ENCODE measurements at regions not wholly inside any gene's neighbourhood (a gene's known extent, or its start where the extent isn't known, plus 50 kb on each side); places are given as distances from the start of the nearest gene placed in this dataset.
A peak's percentile ranks its signal among the peaks of the same experiment; 100 is the strongest.

GRCh38 chr2:12097859-12098258, 351.4 kb downstream of the LPIN1 start:
- no peak overlapping the region for H3K27ac ChIP-seq
- no peaks in the 10 kb centered on the region for H3K9me3 ChIP-seq
- DNase-seq: no peak
- no peaks in the 10 kb centered on the region for H3K4me1 ChIP-seq
- H3K36me3 ChIP-seq: no peaks in the 10 kb centered on the region
- no peak for TF ChIP-seq CTCF (IDR thresholded peaks at IDR 0.05)
- no peak for TF ChIP-seq POLR2A (IDR thresholded peaks at IDR 0.05)
- no peaks in the 10 kb centered on the region for H3K27me3 ChIP-seq
- H3K4me3 ChIP-seq: no peak overlapping the region

- Histone ChIP-seq H3K36me3 (no peaks in the 10 kb centered on the region), H3K27ac (no peak overlapping the region), H3K4me3 (no peak overlapping the region), H3K4me1 (no peaks in the 10 kb centered on the region), H3K27me3 (no peaks in the 10 kb centered on the region), H3K9me3 (no peaks in the 10 kb centered on the region)
- no peak for TF ChIP-seq CTCF (IDR thresholded peaks at IDR 0.05)
- no peak for DNase-seq
Observed at GRCh38 chr2:12099374-12099773, 352.9 kb downstream of the LPIN1 start.

DNA sequence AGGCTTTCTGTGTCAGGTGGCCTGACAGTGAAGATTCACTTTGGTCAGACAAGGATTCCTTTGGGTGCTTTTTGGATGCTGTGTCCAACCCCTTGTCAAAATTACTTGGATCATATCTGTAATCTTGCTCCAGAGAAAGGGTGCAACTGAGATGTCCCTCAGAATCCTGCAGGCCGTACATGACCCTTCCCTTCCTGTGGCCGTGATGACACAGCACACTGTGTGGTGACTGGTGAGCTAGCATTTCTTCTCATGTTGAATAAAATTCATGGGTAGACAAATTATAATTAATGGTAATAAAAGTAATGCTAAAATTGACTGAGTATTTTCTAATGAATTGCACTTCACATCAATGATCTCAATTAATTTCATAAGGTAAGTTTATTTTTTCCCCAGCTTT, 356.2 kb downstream of the LPIN1 start:
- Histone ChIP-seq H3K27me3 (no peaks in the 10 kb centered on the region), H3K4me3 (no peak overlapping the region), H3K4me1 (no peaks in the 10 kb centered on the region), H3K9me3 (no peaks in the 10 kb centered on the region), H3K36me3 (no peaks in the 10 kb centered on the region), H3K27ac (no peak overlapping the region)
- TF ChIP-seq POLR2A (IDR thresholded peaks at IDR 0.05) (no peak), CTCF (IDR thresholded peaks at IDR 0.05) (no peak)
- no peak for DNase-seq

- no peaks in the 10 kb centered on the region for H3K36me3 ChIP-seq
- H3K27ac ChIP-seq: no peak overlapping the region
- TF ChIP-seq POLR2A (IDR thresholded peaks at IDR 0.05): no peak
- TF ChIP-seq CTCF (IDR thresholded peaks at IDR 0.05): no peak
- H3K4me3 ChIP-seq: no peak overlapping the region
- H3K4me1 ChIP-seq: no peaks in the 10 kb centered on the region
- H3K9me3 ChIP-seq: no peaks in the 10 kb centered on the region
- DNase-seq: no peak
- H3K27me3 ChIP-seq: no peaks in the 10 kb centered on the region
Observed at GRCh38 chr2:12105180-12105579, 358.7 kb downstream of the LPIN1 start.

GRCh38 chr2:12106440-12107080, 360.1 kb downstream of the LPIN1 start:
- no peak for TF ChIP-seq CTCF (IDR thresholded peaks at IDR 0.05)
- no peak for TF ChIP-seq POLR2A (IDR thresholded peaks at IDR 0.05)

GRCh38 chr2:12107321-12107720, 360.9 kb downstream of the LPIN1 start:
- Histone ChIP-seq H3K4me3 (no peak overlapping the region), H3K9me3 (no peaks in the 10 kb centered on the region), H3K4me1 (no peaks in the 10 kb centered on the region), H3K27me3 (no peaks in the 10 kb centered on the region), H3K27ac (no peak overlapping the region), H3K36me3 (no peaks in the 10 kb centered on the region)
- TF ChIP-seq POLR2A (IDR thresholded peaks at IDR 0.05) (no peak), CTCF (IDR thresholded peaks at IDR 0.05) (no peak)
- DNase-seq: no peak

More at GRCh38 chr2:12106440-12107080, 360.1 kb downstream of the LPIN1 start:
- Histone ChIP-seq H3K27me3 (no peaks in the 10 kb centered on the region), H3K4me3 (no peak overlapping the region), H3K36me3 (no peaks in the 10 kb centered on the region), H3K9me3 (no peaks in the 10 kb centered on the region), H3K27ac (no peak overlapping the region), H3K4me1 (no peaks in the 10 kb centered on the region)
- peak in 1 of 3 donors; percentile 57 for DNase-seq

Data from Peyer's patch (tissue), 4 donors.